Spleen (tissue), 7 donors: ENCODE measurements at regions not wholly inside any gene's neighbourhood (a gene's known extent, or its start where the extent isn't known, plus 50 kb on each side); places are given as distances from the start of the nearest gene placed in this dataset.

ENCODE experiments used
- CTCF ChIP-seq, 11 experiments: fragments of 200-600 bp in 7 of 11; fragments of 450-650 bp in 4 of 11; sonication (generic) in 4 of 11; IDR thresholded peaks in 8 of 11; conservative IDR thresholded peaks in 3 of 11; 1 replicate in 7 of 11; 2 replicates in 4 of 11; pipeline versions ENCODE4 v1.4.0 to v1.8.0; 2016 to 2021; ENCODE audit warnings: antibody characterized with exemption in 11 of 11, inconsistent platforms in 4 of 11, mild to moderate bottlenecking in 1 of 11
- POLR2A ChIP-seq, 3 donors: fragments of 450-650 bp; IDR thresholded peaks; one replicate each; pipeline ENCODE4 v1.5.1; 2017; ENCODE audit warnings: antibody characterized with exemption in 3 of 3, mild to moderate bottlenecking in 1 of 3
- POLR2AphosphoS5 ChIP-seq, 3 donors: sonication (generic); formaldehyde crosslinking; IDR thresholded peaks; one replicate each; pipeline ENCODE4 v1.5.1; 2017; ENCODE audit warnings: antibody characterized with exemption in 3 of 3
- donor health status: DM: no; HTN: no; CAD: no; lungs with moderate emphysema.
- donor health status: DM: no; HTN: no; CAD: no.
- donor health status: DM: no; HTN: no; CAD: no.

GRCh38 chr4:71216316-71216959 lies 122.4 kb upstream of the SLC4A4 start:
- no peak for TF ChIP-seq CTCF (IDR thresholded peaks at IDR 0.05 in 8 of 11, conservative IDR thresholded peaks at IDR 0.05 in 3 of 11)
- TF ChIP-seq POLR2A (IDR thresholded peaks at IDR 0.05): no peak
- TF ChIP-seq POLR2AphosphoS5 (IDR thresholded peaks at IDR 0.05): no peak
